ENCODE measurements at regions not wholly inside any gene's neighbourhood (a gene's known extent, or its start where the extent isn't known, plus 50 kb on each side); places are given as distances from the start of the nearest gene placed in this dataset.

GRCh38 chr19:56947206-56947605, 106.7 kb upstream of the PEG3 start:
- DNase-seq (ENCODE audit: low spot score), result no peak

DNA sequence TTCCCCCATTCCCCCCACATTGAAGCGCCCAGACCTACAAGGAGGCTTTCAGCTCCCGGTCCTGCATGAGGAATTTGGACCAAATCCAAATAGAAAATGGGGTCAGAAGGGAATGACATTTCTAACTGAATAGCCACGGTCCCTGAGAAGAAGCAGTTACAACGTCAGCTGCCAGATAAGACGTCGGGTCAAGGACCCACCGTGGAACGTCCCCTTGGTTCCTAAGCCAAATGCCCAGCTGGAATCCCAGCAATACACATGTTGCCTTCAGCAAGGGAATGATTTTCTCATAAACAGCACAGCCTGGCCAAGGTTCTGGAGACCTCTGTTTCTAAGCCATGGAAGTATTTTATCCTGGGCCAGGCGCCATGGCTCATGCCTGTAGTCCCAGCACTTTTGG, 109.1 kb upstream of the PEG3 start:
- no peak for DNase-seq (ENCODE audit: low spot score)

DNA sequence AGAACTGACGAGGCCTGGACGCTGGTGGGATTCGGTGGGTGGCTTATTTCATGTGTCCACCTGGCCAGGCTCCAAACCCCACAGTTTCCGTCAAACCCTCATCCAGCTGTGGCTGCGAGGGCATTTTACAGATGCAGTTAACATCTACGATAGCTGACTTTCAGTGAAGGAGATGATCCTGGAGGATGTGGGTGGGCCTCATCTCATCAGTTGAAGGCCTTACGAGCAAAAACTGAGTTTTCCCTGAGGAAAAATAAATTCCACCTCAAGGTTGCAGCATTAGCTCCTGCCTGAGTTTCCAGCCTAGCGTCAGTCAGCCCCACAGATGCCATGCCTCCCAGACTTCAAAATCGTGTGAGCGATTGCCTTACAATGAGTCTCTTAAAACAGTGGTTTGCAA, 111.1 kb upstream of the PEG3 start:
- DNase-seq (ENCODE audit: low spot score), result no peak

- no peak for DNase-seq (ENCODE audit: low spot score)
Measured at GRCh38 chr19:56953470-56953869, 112.9 kb upstream of the PEG3 start.

- DNase-seq (ENCODE audit: low spot score), result no peak
Measured at GRCh38 chr19:56955637-56956216, 115.2 kb upstream of the PEG3 start.

DNA sequence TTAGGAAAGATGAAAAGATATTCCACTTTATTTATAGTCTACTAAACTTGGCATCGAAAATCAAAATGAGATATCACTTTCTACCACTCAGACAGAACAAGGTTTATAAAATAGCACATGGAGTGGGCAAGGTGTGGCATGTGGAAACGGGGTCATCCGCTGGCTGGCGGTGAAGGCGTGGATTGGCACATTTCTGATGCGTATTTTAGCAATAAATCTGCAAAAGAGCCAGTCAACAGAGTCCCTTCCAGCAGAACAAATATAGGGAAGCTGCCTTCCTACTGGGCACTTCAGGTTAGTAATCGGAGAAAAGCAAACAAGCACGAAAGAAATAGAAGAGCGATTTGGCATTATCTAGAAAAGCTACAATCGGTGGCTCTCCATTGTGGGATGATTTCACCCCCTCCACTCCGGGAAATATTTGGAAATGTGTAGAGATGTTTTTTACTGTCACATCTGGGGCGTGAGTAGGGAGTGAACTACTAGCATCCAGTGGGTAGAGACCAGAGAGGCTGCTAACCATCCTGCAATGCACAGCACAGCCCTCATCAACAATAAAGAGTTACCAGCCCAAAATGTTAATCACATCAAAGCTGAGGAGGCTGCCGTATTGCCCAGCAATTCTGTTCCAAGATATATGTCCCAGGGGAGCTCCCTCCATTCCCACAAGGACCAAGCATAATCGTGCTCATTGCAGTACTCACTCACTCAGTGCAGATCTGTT, 116.1 kb upstream of the PEG3 start:
- DNase-seq (ENCODE audit: low spot score), result no peak

- no peak for DNase-seq (ENCODE audit: low spot score)
Measured at GRCh38 chr19:56959205-56959604, 118.7 kb upstream of the PEG3 start.

- DNase-seq (ENCODE audit: low spot score), result no peak
Measured at GRCh38 chr19:56960959-56961543, 120.5 kb upstream of the PEG3 start.

- DNase-seq (ENCODE audit: low spot score), result no peak
Measured at GRCh38 chr19:56964410-56964920, 123.9 kb upstream of the PEG3 start.

- DNase-seq (ENCODE audit: low spot score), result no peak
Measured at GRCh38 chr19:56966225-56966696, 125.7 kb upstream of the PEG3 start.

DNA sequence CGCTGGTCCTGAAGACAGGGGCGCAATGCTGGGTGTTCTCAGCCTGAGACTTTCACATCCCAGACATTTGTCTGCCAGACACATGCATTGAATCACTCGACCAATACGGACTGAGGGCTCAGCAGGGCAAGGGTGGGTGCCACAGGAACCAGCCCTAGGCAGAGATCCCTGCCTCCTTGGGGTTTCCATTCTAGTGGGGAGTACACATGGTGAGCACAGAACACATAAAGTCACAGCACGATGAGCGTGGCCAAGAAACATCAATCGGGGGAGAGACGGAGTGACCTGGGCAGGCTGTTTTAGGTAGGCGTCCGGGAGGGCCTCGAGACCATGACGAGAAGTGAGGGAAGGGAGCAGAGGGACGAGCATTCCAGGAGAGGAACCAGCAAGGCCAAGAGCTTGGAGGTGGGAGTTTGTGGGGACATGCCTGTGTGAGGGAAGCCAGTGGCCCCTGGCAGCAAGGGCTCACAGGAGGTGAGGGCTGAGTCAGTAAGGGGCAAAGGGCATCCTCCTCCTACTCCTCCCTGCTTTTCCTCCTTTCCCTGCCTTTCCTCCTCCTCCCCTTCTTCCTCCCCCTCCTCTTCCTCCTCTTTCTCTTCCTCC, 126.3 kb upstream of the PEG3 start:
- DNase-seq (ENCODE audit: low spot score), result no peak

- DNase-seq (ENCODE audit: low spot score), result no peak
Measured at GRCh38 chr19:56969156-56969555, 128.6 kb upstream of the PEG3 start.

DNA sequence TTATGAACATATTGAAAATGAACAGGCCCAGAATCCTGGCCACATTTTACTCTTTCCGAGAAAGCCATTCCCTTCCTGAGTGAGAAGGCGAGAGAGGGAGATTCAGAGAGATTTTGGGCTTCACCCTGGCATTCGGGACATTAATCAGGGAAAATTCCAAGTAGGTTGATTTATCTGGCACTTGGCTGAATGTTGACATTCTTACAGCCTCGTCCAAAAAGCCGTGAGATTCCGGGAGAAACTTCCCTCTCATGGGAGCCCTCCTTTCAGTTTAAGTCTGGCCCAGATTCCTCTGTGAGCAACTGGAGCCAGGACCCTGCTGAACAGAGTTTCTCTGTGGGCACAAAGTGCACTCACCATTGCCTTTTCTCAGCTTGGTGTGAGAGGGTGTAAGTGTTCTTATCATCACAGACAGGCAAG, 129.2 kb upstream of the PEG3 start:
- no peak for DNase-seq (ENCODE audit: low spot score)

DNA sequence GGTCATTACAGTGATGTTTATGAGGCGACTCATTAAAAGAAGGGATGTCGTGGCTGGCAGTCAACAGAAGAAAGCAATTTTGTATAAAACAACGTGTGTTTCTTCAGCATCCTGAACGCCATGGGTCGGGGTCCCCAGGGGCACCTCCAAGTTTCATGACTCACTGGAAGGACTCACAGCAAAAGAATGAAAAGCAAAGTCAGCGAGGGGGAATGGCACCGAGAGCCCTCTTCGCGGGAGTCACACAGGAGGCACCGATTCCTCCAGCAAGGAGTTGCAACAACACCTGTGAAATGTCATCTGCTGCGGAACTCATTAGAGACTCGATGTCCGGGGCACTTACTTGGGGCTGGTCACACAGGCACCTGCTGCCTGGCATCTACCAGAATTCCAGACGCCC, 130.7 kb upstream of the PEG3 start:
- DNase-seq (ENCODE audit: low spot score), result no peak

GRCh38 chr19:56972291-56972841, 131.8 kb upstream of the PEG3 start:
- no peak for DNase-seq (ENCODE audit: low spot score)

DNA sequence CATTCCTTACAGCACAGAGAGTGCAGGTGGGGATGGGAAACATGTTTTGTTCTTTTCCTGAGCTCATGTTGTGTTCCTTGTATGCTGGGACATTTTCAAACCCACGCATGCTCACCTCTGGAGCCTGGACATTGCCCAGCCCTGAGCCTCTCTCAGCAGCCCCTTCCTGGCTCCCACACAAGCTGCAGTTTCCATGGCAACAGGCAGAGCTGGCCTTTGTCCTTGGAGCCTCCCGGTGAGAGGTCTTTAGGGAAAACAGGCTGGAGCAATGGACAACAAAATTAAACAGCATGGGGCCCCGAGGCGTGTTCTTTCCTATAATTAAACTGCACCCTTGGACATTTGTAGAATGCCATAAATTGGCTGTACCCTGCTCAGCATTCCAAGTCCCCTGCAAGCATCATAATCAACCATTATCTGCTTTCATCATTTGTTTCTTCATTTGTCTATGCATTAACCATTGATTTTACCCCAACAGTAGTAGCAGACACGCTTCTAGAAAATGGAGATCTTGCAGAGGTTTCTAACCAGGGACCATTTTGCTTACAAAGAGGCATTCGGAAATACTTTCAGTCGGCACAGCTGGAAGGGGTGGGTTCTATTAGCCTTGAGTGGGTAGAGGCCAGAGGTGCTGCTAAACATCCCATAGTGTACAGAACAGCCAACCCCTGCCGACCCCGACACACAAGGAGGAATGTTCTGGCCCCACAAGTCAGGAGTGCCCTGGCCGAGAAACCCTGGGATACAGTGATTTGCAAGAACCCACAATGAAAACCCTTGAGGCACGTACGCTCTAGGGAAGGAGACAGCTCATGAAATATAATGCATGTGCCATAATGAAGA, 133.4 kb upstream of the PEG3 start:
- no peak for DNase-seq (ENCODE audit: low spot score)

GRCh38 chr19:56974556-56975207, 134.2 kb upstream of the PEG3 start:
- no peak for DNase-seq (ENCODE audit: low spot score)

- DNase-seq (ENCODE audit: low spot score), result no peak
Measured at GRCh38 chr19:56976300-56976699, 135.8 kb upstream of the PEG3 start.

GRCh38 chr19:56976995-56977906, 136.7 kb upstream of the PEG3 start:
- DNase-seq (ENCODE audit: low spot score), result no peak

DNA sequence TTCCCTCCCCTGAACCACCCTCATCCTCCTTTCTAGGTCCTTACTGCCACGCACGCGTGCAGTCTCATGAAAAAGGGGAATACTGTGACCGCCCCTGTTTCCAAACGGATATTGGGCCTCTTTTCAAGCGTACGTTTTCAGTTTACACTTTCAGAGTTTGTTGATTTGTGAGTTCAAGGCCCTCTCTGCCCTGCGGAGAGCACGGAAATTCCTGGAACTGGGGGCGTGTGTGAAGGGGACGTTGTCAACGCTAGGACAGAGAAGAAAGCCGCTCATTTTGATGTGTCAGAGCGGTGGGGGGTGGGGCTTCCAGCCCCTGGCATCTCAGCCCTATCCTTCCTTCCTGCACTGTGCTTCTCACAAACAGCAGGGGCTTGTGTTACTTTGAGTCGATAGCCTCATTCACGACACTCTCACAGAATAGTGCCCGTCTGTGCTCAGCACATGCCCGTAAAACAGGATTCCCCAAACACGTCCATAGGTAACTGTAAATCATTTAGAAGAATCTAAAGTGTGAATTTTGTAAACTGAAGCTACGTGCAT, 137.6 kb upstream of the PEG3 start:
- no peak for DNase-seq (ENCODE audit: low spot score)

All from HuH-7 (cell line).